ES-I3 (cell line): ENCODE measurements at regions not wholly inside any gene's neighbourhood (a gene's known extent, or its start where the extent isn't known, plus 50 kb on each side); places are given as distances from the start of the nearest gene placed in this dataset.

Experiments used
- H3K36me3 ChIP-seq: 2 replicates; pipeline ENCODE4 v1.6.1; 2013; ENCODE audit warnings: mild to moderate bottlenecking, low read length, control low read depth, moderate library complexity; ENCODE audit not compliant: insufficient read depth
- H3K4me1 ChIP-seq: 2 replicates; pipeline ENCODE4 v1.6.1; 2013; ENCODE audit warnings: mild to moderate bottlenecking, control low read depth, low read length; ENCODE audit not compliant: insufficient read depth
- H3K9ac ChIP-seq: 2 replicates; pipeline ENCODE4 v1.6.1; 2013; ENCODE audit warnings: low read depth, mild to moderate bottlenecking, low read length, moderate library complexity
- H3K9me3 ChIP-seq: 2 replicates; pipeline ENCODE4 v1.6.1; 2013; ENCODE audit warnings: mild to moderate bottlenecking, low read length, moderate library complexity; ENCODE audit not compliant: control insufficient read depth, insufficient read depth

DNA sequence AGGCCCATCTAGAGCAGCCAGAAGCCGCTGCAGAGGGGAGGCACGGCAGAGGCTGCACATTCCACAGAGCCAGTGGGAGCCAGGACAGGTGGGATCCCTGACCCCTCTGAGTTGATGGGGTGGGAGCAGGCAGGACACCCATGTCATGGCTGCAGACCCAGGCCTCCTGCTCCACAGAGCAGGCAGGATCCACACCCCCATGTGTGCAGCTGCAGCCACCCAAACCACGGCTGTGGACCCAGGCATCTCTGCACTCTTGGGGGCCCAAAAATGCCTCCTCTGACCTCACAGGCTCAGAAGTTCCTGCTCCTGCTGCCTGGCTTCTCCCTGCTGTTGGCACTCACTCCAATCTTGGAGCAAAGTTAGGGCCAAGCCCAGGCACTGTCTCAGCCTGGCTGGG is 112.3 kb upstream of the TMEM18 start:
- no peak overlapping the region for H3K9ac ChIP-seq
- H3K4me1 ChIP-seq: no peaks in the 10 kb centered on the region
- peaks cover 5% of the 10 kb centered on the region for H3K9me3 ChIP-seq
- H3K36me3 ChIP-seq: no peaks in the 10 kb centered on the region

DNA sequence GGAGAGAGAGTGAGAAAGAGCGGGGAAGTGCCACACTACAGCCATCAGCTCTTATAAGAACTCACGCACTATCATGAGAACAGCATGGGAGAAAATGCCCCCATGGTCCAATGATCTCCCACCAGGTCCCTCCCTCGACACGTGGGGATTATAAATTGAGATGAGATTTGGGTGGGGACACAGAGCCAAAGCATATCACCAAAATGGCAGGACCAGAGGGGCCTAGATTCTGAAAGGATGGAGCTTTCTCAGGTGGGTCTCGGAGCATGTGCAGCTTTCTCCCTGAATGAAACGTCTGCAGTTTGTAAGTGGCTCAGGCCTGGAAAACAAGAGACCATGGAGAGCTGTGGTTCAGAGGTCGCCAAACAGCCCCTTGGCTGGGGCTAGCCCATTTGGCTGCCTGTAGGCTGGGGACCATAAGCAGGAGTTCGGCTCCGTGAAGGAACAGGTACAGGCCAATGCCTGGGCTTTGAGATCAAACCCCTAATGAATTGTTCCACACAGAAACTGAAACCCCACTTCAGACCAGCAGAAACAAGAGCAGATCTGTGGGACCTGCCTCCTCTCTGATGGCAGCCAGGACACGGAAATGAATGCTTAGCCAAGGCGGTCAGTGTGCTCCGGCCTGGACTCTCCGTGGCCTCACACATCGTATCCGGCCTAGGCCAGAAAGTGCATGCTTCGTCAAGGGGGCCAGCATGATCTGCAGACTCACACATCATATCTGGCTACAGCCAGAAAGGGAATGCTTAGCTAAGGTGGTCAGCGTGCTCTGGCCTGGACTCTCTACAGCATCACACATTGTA is 111.2 kb upstream of the TMEM18 start:
- H3K36me3 ChIP-seq: no peaks in the 10 kb centered on the region
- H3K9me3 ChIP-seq: peaks cover 5% of the 10 kb centered on the region
- no peaks in the 10 kb centered on the region for H3K4me1 ChIP-seq
- H3K9ac ChIP-seq: no peak overlapping the region

- Histone ChIP-seq H3K36me3 (no peaks in the 10 kb centered on the region), H3K4me1 (no peaks in the 10 kb centered on the region), H3K9ac (no peak overlapping the region), H3K9me3 (peaks cover 5% of the 10 kb centered on the region; the same call in 1 of the 2 replicates)
These were observed 107.5 kb upstream of the TMEM18 start for GRCh38 chr2:784753-785152.

GRCh38 chr2:780581-780980 is 103.4 kb upstream of the TMEM18 start:
- Histone ChIP-seq H3K9me3 (no peaks in the 10 kb centered on the region), H3K4me1 (peaks cover 13% of the 10 kb centered on the region; the same call in 1 of the 2 replicates), H3K36me3 (no peaks in the 10 kb centered on the region), H3K9ac (no peak overlapping the region)

GRCh38 chr2:780002-780401 is 102.8 kb upstream of the TMEM18 start:
- H3K9ac ChIP-seq: no peak overlapping the region
- H3K9me3 ChIP-seq: no peaks in the 10 kb centered on the region
- H3K36me3 ChIP-seq: no peaks in the 10 kb centered on the region
- H3K4me1 ChIP-seq: peaks cover 18% of the 10 kb centered on the region

DNA sequence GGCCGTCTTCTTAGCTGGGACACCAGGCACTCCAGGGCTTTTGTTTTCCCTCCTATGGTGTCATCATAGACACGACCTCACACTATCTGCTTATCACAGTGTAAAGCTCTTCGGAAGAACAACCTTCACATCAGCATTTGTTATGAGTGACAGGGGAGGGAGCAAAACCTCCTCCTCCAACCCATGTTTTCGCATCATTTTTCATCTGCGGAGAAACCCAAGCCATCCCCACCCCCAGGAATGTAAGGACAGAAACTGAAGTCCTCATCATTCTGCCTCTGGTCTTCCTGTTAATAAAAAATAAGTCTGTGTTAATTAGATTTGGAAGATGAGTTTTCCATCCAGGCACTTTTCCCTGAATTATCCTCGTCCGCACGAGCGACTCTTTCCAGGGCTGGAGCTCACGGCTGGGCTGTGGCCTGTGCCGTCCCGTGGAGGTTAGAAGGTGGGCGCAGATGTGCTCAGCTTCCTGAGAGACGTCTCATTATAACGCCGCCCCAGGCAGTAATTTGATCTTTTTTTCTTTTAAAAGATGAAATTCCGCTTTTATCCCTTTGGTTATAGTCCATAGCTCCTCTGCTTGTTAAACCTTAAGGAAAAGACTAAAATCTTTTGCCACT is 101.6 kb upstream of the TMEM18 start:
- no peaks in the 10 kb centered on the region for H3K36me3 ChIP-seq
- peaks cover 25% of the 10 kb centered on the region for H3K4me1 ChIP-seq
- H3K9me3 ChIP-seq: no peaks in the 10 kb centered on the region
- no peak overlapping the region for H3K9ac ChIP-seq

- no peaks in the 10 kb centered on the region for H3K9me3 ChIP-seq
- H3K9ac ChIP-seq: no peak overlapping the region
- no peaks in the 10 kb centered on the region for H3K36me3 ChIP-seq
- H3K4me1 ChIP-seq: peaks cover 25% of the 10 kb centered on the region
These were observed 100.3 kb upstream of the TMEM18 start for GRCh38 chr2:777546-777945.

DNA sequence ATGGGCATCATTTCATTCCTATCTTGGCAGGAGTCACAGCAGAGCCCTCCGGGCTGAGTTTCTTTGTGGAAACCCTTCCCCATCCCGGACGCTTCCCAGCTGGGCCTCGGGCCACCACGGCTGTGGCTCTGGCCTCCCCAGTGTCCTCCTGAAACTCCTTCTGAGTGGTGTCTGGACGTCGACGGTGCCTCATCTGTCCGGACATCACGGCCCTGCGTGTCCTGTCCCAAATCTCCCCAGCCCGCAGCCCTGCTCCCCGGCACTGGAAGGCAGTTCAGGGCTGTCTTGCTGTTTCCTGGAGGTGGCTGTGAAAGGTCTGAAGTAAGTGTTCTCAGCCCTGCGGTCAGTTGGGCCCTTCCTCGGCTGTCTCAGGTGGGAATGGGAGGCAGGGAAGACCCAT is 99.8 kb upstream of the TMEM18 start:
- Histone ChIP-seq H3K9me3 (no peaks in the 10 kb centered on the region), H3K36me3 (no peaks in the 10 kb centered on the region), H3K9ac (no peak overlapping the region), H3K4me1 (peaks cover 25% of the 10 kb centered on the region)

DNA sequence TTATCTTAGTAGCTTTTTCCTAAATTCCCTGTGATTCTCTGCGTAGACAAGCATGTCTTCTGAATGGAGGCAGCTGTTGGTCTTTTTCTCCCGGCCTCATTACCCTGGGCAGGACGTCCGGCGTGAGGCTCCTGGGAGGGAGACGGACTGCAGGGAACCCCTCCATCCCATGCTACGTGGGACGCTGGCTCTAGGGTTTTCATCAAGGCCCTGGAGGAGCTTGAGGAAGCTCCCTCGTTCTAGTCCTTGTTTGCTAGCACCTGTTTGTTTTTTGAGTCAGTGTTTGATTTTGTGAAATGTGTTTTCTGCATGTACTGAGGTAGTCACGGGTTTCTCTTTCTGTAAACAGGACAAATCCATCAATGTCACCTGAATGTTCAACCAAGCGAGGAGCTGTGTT is 99.3 kb upstream of the TMEM18 start:
- H3K4me1 ChIP-seq: peaks cover 25% of the 10 kb centered on the region
- H3K36me3 ChIP-seq: no peaks in the 10 kb centered on the region
- no peak overlapping the region for H3K9ac ChIP-seq
- no peaks in the 10 kb centered on the region for H3K9me3 ChIP-seq

DNA sequence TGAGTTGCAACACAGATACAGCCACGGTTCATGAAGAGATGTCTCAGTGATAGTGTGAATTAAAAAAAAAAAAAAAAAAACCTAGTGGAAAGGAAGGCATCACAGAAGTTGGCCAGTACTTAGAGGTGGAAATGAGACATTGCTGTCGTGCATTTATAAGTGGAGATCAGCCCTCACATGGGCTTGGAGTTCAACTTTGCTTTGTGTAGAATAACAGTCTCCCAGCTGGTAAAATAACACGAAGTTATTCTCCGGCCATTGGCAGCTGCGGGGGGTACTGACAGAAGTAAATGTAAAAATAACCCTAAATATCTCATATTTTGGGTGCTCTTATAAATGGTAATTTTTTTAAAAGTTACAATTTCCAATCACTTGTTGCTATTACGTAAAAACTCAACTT is 98.8 kb upstream of the TMEM18 start:
- Histone ChIP-seq H3K9ac (no peak overlapping the region), H3K36me3 (no peaks in the 10 kb centered on the region)

GRCh38 chr2:774436-774835 is 97.2 kb upstream of the TMEM18 start:
- no peaks in the 10 kb centered on the region for H3K9me3 ChIP-seq
- H3K4me1 ChIP-seq: peaks cover 25% of the 10 kb centered on the region
- no peak overlapping the region for H3K9ac ChIP-seq
- H3K36me3 ChIP-seq: no peaks in the 10 kb centered on the region

More for the DNA sequence above, 98.8 kb upstream of the TMEM18 start:
- H3K4me1 ChIP-seq: peaks cover 25% of the 10 kb centered on the region
- H3K9me3 ChIP-seq: no peaks in the 10 kb centered on the region

- H3K9ac ChIP-seq: no peak overlapping the region
- no peaks in the 10 kb centered on the region for H3K9me3 ChIP-seq
- H3K4me1 ChIP-seq: peaks cover 20% of the 10 kb centered on the region
These were observed 96.3 kb upstream of the TMEM18 start for GRCh38 chr2:773256-774160.

DNA sequence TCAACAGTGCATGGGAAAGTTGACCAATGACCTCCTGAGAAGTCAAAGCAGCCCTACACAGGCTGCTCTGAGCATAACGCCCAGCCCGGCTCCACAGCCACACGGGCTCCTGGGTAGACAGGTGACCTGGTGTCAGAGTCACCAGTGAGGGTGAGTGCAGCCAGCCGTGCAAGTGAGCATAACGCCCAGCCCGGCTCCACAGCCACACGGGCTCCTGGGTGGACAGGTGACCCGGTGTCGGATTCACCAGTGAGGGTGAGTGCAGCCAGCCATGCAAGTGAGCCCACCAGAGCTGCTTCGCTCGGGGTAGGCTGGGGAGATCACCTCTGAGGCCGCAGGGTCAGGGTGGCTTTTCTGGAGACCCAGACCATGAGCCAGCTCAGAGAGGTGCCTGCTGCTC is 94.3 kb upstream of the TMEM18 start:
- Histone ChIP-seq H3K9me3 (no peaks in the 10 kb centered on the region), H3K9ac (no peak overlapping the region), H3K36me3 (no peaks in the 10 kb centered on the region), H3K4me1 (peaks cover 20% of the 10 kb centered on the region)

More at GRCh38 chr2:773256-774160, 96.3 kb upstream of the TMEM18 start:
- no peaks in the 10 kb centered on the region for H3K36me3 ChIP-seq

DNA sequence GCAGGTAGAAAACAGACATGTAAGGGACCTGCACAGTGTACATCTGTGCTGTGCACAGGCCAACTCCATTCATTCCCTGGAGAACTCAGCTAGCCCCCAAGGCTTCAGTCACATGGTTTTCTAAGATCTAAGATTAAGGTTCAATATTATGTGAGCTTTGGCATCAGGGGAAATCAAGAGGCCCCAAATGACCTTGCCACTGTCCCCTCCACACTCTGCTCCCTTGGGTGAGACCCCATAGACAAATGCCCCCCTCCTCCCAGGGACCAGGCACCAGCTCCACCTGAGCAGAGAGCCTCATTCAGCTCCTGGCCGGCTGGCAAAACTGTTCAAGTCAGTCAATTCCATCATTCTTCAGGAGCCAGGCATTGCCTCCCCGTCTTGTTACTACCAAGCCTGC is 93.6 kb upstream of the TMEM18 start:
- Histone ChIP-seq H3K4me1 (peaks cover 13% of the 10 kb centered on the region), H3K9me3 (no peaks in the 10 kb centered on the region), H3K36me3 (no peaks in the 10 kb centered on the region), H3K9ac (no peak overlapping the region)
